ENCODE measurements at regions not wholly inside any gene's neighbourhood (a gene's known extent, or its start where the extent isn't known, plus 50 kb on each side); places are given as distances from the start of the nearest gene placed in this dataset.

DNA sequence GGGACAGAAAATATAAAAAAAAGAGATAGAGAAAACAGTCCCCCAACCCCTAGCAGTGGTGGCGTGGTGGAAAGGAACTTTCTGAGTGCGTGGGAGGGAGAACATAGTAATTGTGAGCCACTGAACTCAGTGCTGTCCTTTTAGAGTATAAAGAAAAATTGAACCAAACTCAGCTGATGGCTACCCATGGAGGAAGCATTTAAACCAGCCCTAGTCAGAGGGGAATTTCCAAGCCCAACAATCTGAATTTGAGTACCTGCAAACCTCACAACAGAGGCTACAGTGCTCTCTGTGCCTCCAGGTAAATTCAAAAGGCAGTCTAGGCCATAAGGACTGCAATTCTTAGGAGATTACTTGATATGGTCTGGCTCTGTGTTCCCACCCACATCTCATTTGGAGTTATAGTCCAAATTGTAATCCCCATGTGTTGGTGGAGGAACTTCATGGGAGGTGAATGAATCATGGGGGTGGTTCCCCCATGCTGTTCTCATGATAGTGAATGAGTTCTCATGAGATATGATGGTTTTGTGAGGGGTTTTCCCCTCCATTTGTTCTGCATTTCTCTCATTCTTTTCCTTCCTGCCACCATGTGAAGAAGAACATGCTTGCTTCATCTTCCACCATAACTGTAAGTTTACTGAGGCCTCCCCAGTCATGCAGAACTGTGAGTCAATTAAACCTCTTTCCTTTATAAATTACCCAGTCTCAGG lies 687.8 kb downstream of the FAM181B start:
- Histone ChIP-seq H3K23ac (ENCODE audit: insufficient read length) (no peak overlapping the region), H3K79me1 (ENCODE audit: low read depth, low read length) (no peaks in the 10 kb centered on the region), H2AFZ (ENCODE audit: low read length) (no peak overlapping the region), H2BK12ac (ENCODE audit: low read depth, low read length) (no peak overlapping the region), H3K9ac (replicated peaks in 1 of 4; ENCODE audit: extremely low read depth in 1 of 4, low read depth in 3 of 4, low read length in 3 of 4) (no peak overlapping the region), H4K91ac (replicated peaks; ENCODE audit: insufficient read length, low read length) (no peak overlapping the region), H2BK20ac (ENCODE audit: low read length) (no peak overlapping the region), H3K18ac (ENCODE audit: extremely low read depth, low read length) (no peak overlapping the region), H3K4me1 (replicated peaks in 1 of 4; ENCODE audit: control insufficient read depth in 3 of 4, insufficient read depth in 4 of 4, low read length in 3 of 4) (no peaks in the 10 kb centered on the region), H2BK5ac (ENCODE audit: low read depth, low read length) (no peak overlapping the region), H3K27me3 (replicated peaks in 1 of 4; ENCODE audit: control insufficient read depth in 3 of 4, extremely low read depth in 1 of 4, insufficient read depth in 3 of 4, low read length in 3 of 4) (no peaks in the 10 kb centered on the region), H4K20me1 (replicated peaks in 1 of 2; ENCODE audit: control insufficient read depth in 1 of 2, insufficient read depth in 2 of 2, low read length in 2 of 2) (no peaks in the 10 kb centered on the region), H3K4me3 (ENCODE audit: extremely low read depth in 1 of 4, insufficient read depth in 2 of 4, low read depth in 3 of 4, low read length in 4 of 4) (no peak overlapping the region), H3K23me2 (ENCODE audit: low read depth, low read length) (no peaks in the 10 kb centered on the region), H3K79me2 (ENCODE audit: control insufficient read depth in 1 of 2, insufficient read depth in 2 of 2, low read length in 2 of 2) (no peaks in the 10 kb centered on the region), H3K4ac (replicated peaks; ENCODE audit: insufficient read length, low read depth, low read length) (no peak overlapping the region), H2BK15ac (ENCODE audit: low read length) (no peak overlapping the region), H4K8ac (ENCODE audit: extremely low read depth, insufficient read depth, low read length) (no peak overlapping the region), H3K14ac (ENCODE audit: insufficient read length) (no peak overlapping the region), H3K36me3 (ENCODE audit: control insufficient read depth in 2 of 4, insufficient read depth in 4 of 4, low read length in 3 of 4) (no peaks in the 10 kb centered on the region), H4K5ac (ENCODE audit: insufficient read length, low read depth, low read length) (no peak overlapping the region), H3K27ac (ENCODE audit: low read depth, low read length) (no peak overlapping the region), H2AK5ac (ENCODE audit: low read depth, low read length) (no peak overlapping the region), H2BK120ac (replicated peaks; ENCODE audit: low read depth, low read length) (no peak overlapping the region), H3K56ac (replicated peaks; ENCODE audit: insufficient read length, low read depth, low read length) (no peak overlapping the region), H3K9me3 (ENCODE audit: insufficient read depth in 2 of 2, low read depth in 1 of 2, low read length in 1 of 2) (no peaks in the 10 kb centered on the region), H3K4me2 (ENCODE audit: insufficient read depth in 1 of 2, low read depth in 2 of 2, low read length in 2 of 2) (no peak overlapping the region)
- FAIRE-seq, result no peak
- DNase-seq (ENCODE audit: low read depth in 1 of 2, low spot score in 2 of 2), result no peak
- ChIA-PET CTCF (ENCODE audit: partially characterized antibody) (interaction anchor here (0.6 kb wide), 1 partner anchor 66 kb away, joined by 4 read pairs; no protein-coding TSS in a partner anchor), POLR2A (ENCODE audit: partially characterized antibody) (no interaction called here)
- WGBS, 2 experiments (ENCODE audit: extremely low coverage in 1 of 2, insufficient coverage in 1 of 2, insufficient read length in 1 of 2, insufficient replicate concordance in 2 of 2, low coverage in 1 of 2, low lambda C conversion rate in 2 of 2, missing lambda C conversion rate in 1 of 2), result 94% methylated on average over 2 of the region's 2 CpGs; no CpG with 5 or more reads in 1 of the 2 experiments

All from H1 (cell line).